GM23338 (cell line): ENCODE measurements at regions not wholly inside any gene's neighbourhood (a gene's known extent, or its start where the extent isn't known, plus 50 kb on each side); places are given as distances from the start of the nearest gene placed in this dataset.

Experiments
- ATAC-seq: fragments of 200-7000 bp; cut with Tn5 transposase; 3 replicates; pipeline ENCODE4 v1.9.1; 2020
- DNase-seq: peaks from one replicate; pipeline ENCODE4 v3.0.0-alpha.2; 2015; ENCODE audit warnings: low spot score
- H2AFZ ChIP-seq: fragments of 200-600 bp; sonication (generic); 2 replicates; pipeline ENCODE4 v1.8.0; 2016; ENCODE audit warnings: antibody characterized with exemption, mild to moderate bottlenecking, moderate library complexity
- H3F3A ChIP-seq: fragments of 200-600 bp; sonication (generic); replicated peaks from 2 replicates; pipeline ENCODE4 v1.8.0; 2017; ENCODE audit warnings: antibody characterized with exemption, mixed run types, low read depth
- H3K27ac ChIP-seq: fragments of 200-600 bp; sonication (generic); 2 replicates; pipeline ENCODE4 v1.6.1; 2016; ENCODE audit warnings: low read depth
- H3K27me3 ChIP-seq: fragments of 200-600 bp; sonication (generic); 2 replicates; pipeline ENCODE4 v1.8.0; 2016; ENCODE audit warnings: mild to moderate bottlenecking, mixed run types, moderate library complexity; ENCODE audit not compliant: insufficient read depth
- H3K36me3 ChIP-seq: fragments of 200-600 bp; sonication (generic); 2 replicates; pipeline ENCODE4 v1.8.0; 2016; ENCODE audit warnings: mild to moderate bottlenecking; ENCODE audit not compliant: insufficient read depth
- H3K4me1 ChIP-seq: fragments of 200-600 bp; sonication (generic); 2 replicates; pipeline ENCODE4 v1.8.0; 2016; ENCODE audit warnings: mild to moderate bottlenecking, moderate library complexity; ENCODE audit not compliant: insufficient read depth
- H3K4me2 ChIP-seq: fragments of 200-600 bp; sonication (generic); 2 replicates; pipeline ENCODE4 v1.7.1; 2017; ENCODE audit warnings: mixed run types
- H3K4me3 ChIP-seq: fragments of 200-600 bp; sonication (generic); 2 replicates; pipeline ENCODE4 v1.6.1; 2016; ENCODE audit warnings: mixed run types
- H3K79me2 ChIP-seq: fragments of 200-600 bp; sonication (generic); replicated peaks from 2 replicates; pipeline ENCODE4 v1.8.0; 2017; ENCODE audit warnings: mild to moderate bottlenecking; ENCODE audit not compliant: insufficient read depth
- H3K9me2 ChIP-seq: fragments of 200-600 bp; sonication (generic); 2 replicates; pipeline ENCODE4 v1.8.0; 2017; ENCODE audit not compliant: insufficient read depth
- H4K20me1 ChIP-seq: fragments of 200-600 bp; sonication (generic); replicated peaks from 2 replicates; pipeline ENCODE4 v1.8.0; 2017; ENCODE audit warnings: mild to moderate bottlenecking; ENCODE audit not compliant: insufficient read depth
- H3K27ac Mint-ChIP-seq: 2 replicates; pipeline ENCODE4 v1.8.0; 2020; ENCODE audit warnings: inconsistent platforms, mild to moderate bottlenecking, moderate library complexity, mixed read lengths
- H3K27me3 Mint-ChIP-seq: 3 replicates; pipeline ENCODE4 v1.8.0; 2022; ENCODE audit warnings: low read depth, mild to moderate bottlenecking, moderate library complexity, mixed read lengths, inconsistent platforms; ENCODE audit not compliant: insufficient read depth, poor library complexity
- H3K36me3 Mint-ChIP-seq: 3 replicates; pipeline ENCODE4 v1.8.0; 2021; ENCODE audit warnings: low read depth, mild to moderate bottlenecking, inconsistent platforms, moderate library complexity, mixed read lengths
- H3K4me1 Mint-ChIP-seq: 3 replicates; pipeline ENCODE4 v1.8.0; 2020; ENCODE audit warnings: mild to moderate bottlenecking, inconsistent platforms, mixed read lengths
- H3K4me3 Mint-ChIP-seq: 3 replicates; pipeline ENCODE4 v1.8.0; 2021; ENCODE audit warnings: moderate library complexity, mild to moderate bottlenecking, inconsistent platforms, mixed read lengths
- H3K9me3 Mint-ChIP-seq: 3 replicates; pipeline ENCODE4 v1.8.0; 2020; ENCODE audit warnings: moderate library complexity, mild to moderate bottlenecking, inconsistent platforms, mixed read lengths
- CREB1 ChIP-seq: fragments of 250-450 bp; sonication (Bioruptor Pico); IDR thresholded peaks from 2 replicates; pipeline ENCODE4 v1.5.0; 2020; ENCODE audit warnings: low read depth, mild to moderate bottlenecking, moderate library complexity
- CTCF ChIP-seq, 2 experiments: fragments of 200-600 bp in 1 of 2; sonication (generic) in 1 of 2; conservative IDR thresholded peaks; 2 replicates each; pipeline versions ENCODE4 v1.5.1 to v1.6.1; 2016 to 2017; ENCODE audit warnings: antibody characterized with exemption in 2 of 2, low read depth in 2 of 2, mild to moderate bottlenecking in 2 of 2, moderate library complexity in 1 of 2
- ETS1 ChIP-seq: IDR thresholded peaks from 2 replicates; pipeline ENCODE4 v1.6.1; 2016; ENCODE audit warnings: antibody characterized with exemption
- EZH2 ChIP-seq: fragments of 200-600 bp; sonication (generic); IDR thresholded peaks from one replicate; pipeline ENCODE4 v1.8.0; 2017; ENCODE audit warnings: antibody characterized with exemption, mild to moderate bottlenecking, low read depth; ENCODE audit not compliant: unreplicated experiment
- EZH2phosphoT487 ChIP-seq: fragments of 200-600 bp; sonication (generic); IDR thresholded peaks from one replicate; pipeline ENCODE4 v1.8.1; 2018; ENCODE audit warnings: antibody characterized with exemption; ENCODE audit not compliant: unreplicated experiment
- JUNB ChIP-seq: IDR thresholded peaks from one replicate; pipeline ENCODE4 v1.6.1; 2016; ENCODE audit warnings: antibody characterized with exemption; ENCODE audit not compliant: unreplicated experiment
- NANOG ChIP-seq: IDR thresholded peaks from 2 replicates; pipeline ENCODE4 v1.6.1; 2016; ENCODE audit warnings: antibody characterized with exemption, borderline replicate concordance
- POLR2AphosphoS5 ChIP-seq: IDR thresholded peaks from 2 replicates; pipeline ENCODE4 v1.6.1; 2016; ENCODE audit warnings: antibody characterized with exemption, low read depth
- REST ChIP-seq: IDR thresholded peaks from one replicate; pipeline ENCODE4 v1.6.1; 2018; ENCODE audit warnings: antibody characterized with exemption; ENCODE audit not compliant: unreplicated experiment
- ZNF114 ChIP-seq: fragments of 250-450 bp; sonication (Bioruptor Pico); IDR thresholded peaks from 2 replicates; pipeline ENCODE4 v1.5.0; 2020; ENCODE audit warnings: mild to moderate bottlenecking, moderate library complexity
- ZNF331 ChIP-seq: fragments of 250-450 bp; sonication (Bioruptor Pico); IDR thresholded peaks from 2 replicates; pipeline ENCODE4 v1.5.0; 2020; ENCODE audit warnings: low read depth, mild to moderate bottlenecking, moderate library complexity

GRCh38 chr10:4357911-4358310 lies 468.1 kb upstream of the AKR1E2 start:
- no peaks in the 10 kb centered on the region for H3K36me3 Mint-ChIP-seq
- ATAC-seq, result no peak
- no peak for DNase-seq
- H3K4me2 ChIP-seq, result no peak overlapping the region
- H3K27me3 Mint-ChIP-seq, result peaks cover 3% of the 10 kb centered on the region
- H3K36me3 ChIP-seq, result no peaks in the 10 kb centered on the region
- H3K4me3 ChIP-seq, result no peak overlapping the region
- H3K4me1 Mint-ChIP-seq, result peaks cover 11% of the 10 kb centered on the region; the same call in 2 of the 3 replicates
- no peaks in the 10 kb centered on the region for H3K27me3 ChIP-seq
- no peak for TF ChIP-seq CTCF (conservative IDR thresholded peaks at IDR 0.05; ENCODE audit: low read depth in 2 of 2)
- no peak for TF ChIP-seq ZNF114 (CRISPR knock-in tag)
- TF ChIP-seq EZH2, result no peak
- no peak for TF ChIP-seq JUNB
- no peak for TF ChIP-seq ETS1
- no peak for TF ChIP-seq NANOG
- TF ChIP-seq ZNF331 (CRISPR knock-in tag), result no peak
- TF ChIP-seq EZH2phosphoT487, result no peak
- no peak for TF ChIP-seq POLR2AphosphoS5
- no peak for TF ChIP-seq CREB1 (CRISPR knock-in tag)
- H3K4me3 Mint-ChIP-seq, result no peak overlapping the region
- no peaks in the 10 kb centered on the region for H4K20me1 ChIP-seq
- no peaks in the 10 kb centered on the region for H3K9me3 Mint-ChIP-seq
- H3K4me1 ChIP-seq, result peaks cover 6% of the 10 kb centered on the region; the same call in 1 of the 2 replicates
- peaks cover 8% of the 10 kb centered on the region; the same call in 1 of the 2 replicates for H3K9me2 ChIP-seq
- H3K27ac Mint-ChIP-seq, result no peak overlapping the region
- H3F3A ChIP-seq, result no peaks in the 10 kb centered on the region
- H3K27ac ChIP-seq, result no peak overlapping the region
- no peak overlapping the region for H2AFZ ChIP-seq
- H3K79me2 ChIP-seq, result no peaks in the 10 kb centered on the region

GRCh38 chr10:4355350-4355749 lies 470.7 kb upstream of the AKR1E2 start:
- no peaks in the 10 kb centered on the region for H3K9me3 Mint-ChIP-seq
- peaks cover 12% of the 10 kb centered on the region; the same call in 2 of the 3 replicates for H3K4me1 Mint-ChIP-seq
- no peak overlapping the region for H3K4me3 ChIP-seq
- H3K36me3 ChIP-seq, result no peaks in the 10 kb centered on the region
- H3K27me3 ChIP-seq, result no peaks in the 10 kb centered on the region
- H3K27ac ChIP-seq, result no peak overlapping the region
- DNase-seq, result no peak
- peaks cover 3% of the 10 kb centered on the region for H3K27me3 Mint-ChIP-seq
- peaks cover 12% of the 10 kb centered on the region; the same call in 1 of the 2 replicates for H3K9me2 ChIP-seq
- no peaks in the 10 kb centered on the region for H3F3A ChIP-seq
- ATAC-seq, result no peak
- H3K27ac Mint-ChIP-seq, result no peak overlapping the region
- H4K20me1 ChIP-seq, result no peaks in the 10 kb centered on the region
- H3K4me1 ChIP-seq, result peaks cover 6% of the 10 kb centered on the region; the same call in 1 of the 2 replicates
- no peaks in the 10 kb centered on the region for H3K79me2 ChIP-seq
- H3K36me3 Mint-ChIP-seq, result no peaks in the 10 kb centered on the region
- H3K4me2 ChIP-seq, result no peak overlapping the region
- H3K4me3 Mint-ChIP-seq, result no peak overlapping the region
- no peak overlapping the region for H2AFZ ChIP-seq
- TF ChIP-seq REST (no peak), NANOG (no peak), ETS1 (no peak), ZNF114 (CRISPR knock-in tag) (no peak), CREB1 (CRISPR knock-in tag) (no peak), POLR2AphosphoS5 (no peak), EZH2phosphoT487 (no peak), EZH2 (no peak)
